WTC11 (cell line): ENCODE measurements at regions not wholly inside any gene's neighbourhood (a gene's known extent, or its start where the extent isn't known, plus 50 kb on each side); places are given as distances from the start of the nearest gene placed in this dataset.

Source experiments
- ATF1 ChIP-seq: sonication (generic); formaldehyde crosslinking; IDR thresholded peaks from 2 replicates; pipeline ENCODE4 v1.8.1; 2023; ENCODE audit warnings: mild to moderate bottlenecking, moderate library complexity, missing genetic modification reagents
- EMX1 ChIP-seq: fragments of 250-450 bp; sonication (Bioruptor Pico); IDR thresholded peaks from 2 replicates; pipeline ENCODE4 v1.8.0; 2021; ENCODE audit warnings: mild to moderate bottlenecking
- RELA ChIP-seq: sonication (generic); formaldehyde crosslinking; IDR thresholded peaks from 2 replicates; pipeline ENCODE4 v1.8.1; 2022; ENCODE audit warnings: missing genetic modification reagents, mild to moderate bottlenecking, borderline replicate concordance
- TF ChIP-seq, protein P1 (sequence below): sonication (generic); formaldehyde crosslinking; IDR thresholded peaks from 2 replicates; pipeline ENCODE4 v1.8.1; 2023; ENCODE audit warnings: mild to moderate bottlenecking, missing genetic modification reagents
- TF ChIP-seq, protein P2 (sequence below): sonication (generic); formaldehyde crosslinking; IDR thresholded peaks from 2 replicates; pipeline ENCODE4 v1.8.1; 2023; ENCODE audit warnings: mild to moderate bottlenecking, missing genetic modification reagents, moderate library complexity
- TF ChIP-seq, protein P3 (sequence below): sonication (generic); formaldehyde crosslinking; IDR thresholded peaks from 2 replicates; pipeline ENCODE4 v1.8.0; 2022; ENCODE audit warnings: mild to moderate bottlenecking, missing genetic modification reagents

DNA sequence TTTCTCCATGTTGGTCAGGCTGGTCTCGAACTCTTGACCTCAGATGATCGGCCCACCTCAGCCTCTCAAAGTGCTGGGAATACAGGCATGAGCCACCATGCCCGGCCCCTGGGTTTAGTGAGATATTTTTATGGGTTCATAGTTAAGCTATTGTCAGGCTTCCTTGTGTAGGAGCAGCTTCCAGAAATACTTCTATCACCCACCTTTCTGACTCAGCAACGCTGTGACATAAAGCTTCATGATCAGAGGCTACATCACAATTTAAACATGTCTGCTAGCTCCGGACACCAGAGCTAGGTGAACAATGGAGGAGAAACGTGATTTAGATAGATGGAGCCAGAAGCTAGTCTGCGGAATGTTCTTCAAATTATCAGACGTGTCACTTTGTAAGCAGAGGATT lies 295.8 kb upstream of the LYZL1 start:
- TF ChIP-seq EMX1 (CRISPR knock-in tag) (no peak), RELA (CRISPR knock-in tag) (no peak), ATF1 (CRISPR knock-in tag) (no peak)
- TF ChIP-seq, protein P1, sequence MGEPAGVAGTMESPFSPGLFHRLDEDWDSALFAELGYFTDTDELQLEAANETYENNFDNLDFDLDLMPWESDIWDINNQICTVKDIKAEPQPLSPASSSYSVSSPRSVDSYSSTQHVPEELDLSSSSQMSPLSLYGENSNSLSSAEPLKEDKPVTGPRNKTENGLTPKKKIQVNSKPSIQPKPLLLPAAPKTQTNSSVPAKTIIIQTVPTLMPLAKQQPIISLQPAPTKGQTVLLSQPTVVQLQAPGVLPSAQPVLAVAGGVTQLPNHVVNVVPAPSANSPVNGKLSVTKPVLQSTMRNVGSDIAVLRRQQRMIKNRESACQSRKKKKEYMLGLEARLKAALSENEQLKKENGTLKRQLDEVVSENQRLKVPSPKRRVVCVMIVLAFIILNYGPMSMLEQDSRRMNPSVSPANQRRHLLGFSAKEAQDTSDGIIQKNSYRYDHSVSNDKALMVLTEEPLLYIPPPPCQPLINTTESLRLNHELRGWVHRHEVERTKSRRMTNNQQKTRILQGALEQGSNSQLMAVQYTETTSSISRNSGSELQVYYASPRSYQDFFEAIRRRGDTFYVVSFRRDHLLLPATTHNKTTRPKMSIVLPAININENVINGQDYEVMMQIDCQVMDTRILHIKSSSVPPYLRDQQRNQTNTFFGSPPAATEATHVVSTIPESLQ (CRISPR knock-in tag), result no peak
- TF ChIP-seq, protein P2, sequence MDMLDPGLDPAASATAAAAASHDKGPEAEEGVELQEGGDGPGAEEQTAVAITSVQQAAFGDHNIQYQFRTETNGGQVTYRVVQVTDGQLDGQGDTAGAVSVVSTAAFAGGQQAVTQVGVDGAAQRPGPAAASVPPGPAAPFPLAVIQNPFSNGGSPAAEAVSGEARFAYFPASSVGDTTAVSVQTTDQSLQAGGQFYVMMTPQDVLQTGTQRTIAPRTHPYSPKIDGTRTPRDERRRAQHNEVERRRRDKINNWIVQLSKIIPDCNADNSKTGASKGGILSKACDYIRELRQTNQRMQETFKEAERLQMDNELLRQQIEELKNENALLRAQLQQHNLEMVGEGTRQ (CRISPR knock-in tag), result no peak
- TF ChIP-seq, protein P3, sequence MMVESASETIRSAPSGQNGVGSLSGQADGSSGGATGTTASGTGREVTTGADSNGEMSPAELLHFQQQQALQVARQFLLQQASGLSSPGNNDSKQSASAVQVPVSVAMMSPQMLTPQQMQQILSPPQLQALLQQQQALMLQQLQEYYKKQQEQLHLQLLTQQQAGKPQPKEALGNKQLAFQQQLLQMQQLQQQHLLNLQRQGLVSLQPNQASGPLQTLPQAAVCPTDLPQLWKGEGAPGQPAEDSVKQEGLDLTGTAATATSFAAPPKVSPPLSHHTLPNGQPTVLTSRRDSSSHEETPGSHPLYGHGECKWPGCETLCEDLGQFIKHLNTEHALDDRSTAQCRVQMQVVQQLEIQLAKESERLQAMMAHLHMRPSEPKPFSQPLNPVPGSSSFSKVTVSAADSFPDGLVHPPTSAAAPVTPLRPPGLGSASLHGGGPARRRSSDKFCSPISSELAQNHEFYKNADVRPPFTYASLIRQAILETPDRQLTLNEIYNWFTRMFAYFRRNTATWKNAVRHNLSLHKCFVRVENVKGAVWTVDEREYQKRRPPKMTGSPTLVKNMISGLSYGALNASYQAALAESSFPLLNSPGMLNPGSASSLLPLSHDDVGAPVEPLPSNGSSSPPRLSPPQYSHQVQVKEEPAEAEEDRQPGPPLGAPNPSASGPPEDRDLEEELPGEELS (CRISPR knock-in tag), result no peak
